Fibroblast of peridontal ligament (primary cell): ENCODE measurements at regions not wholly inside any gene's neighbourhood (a gene's known extent, or its start where the extent isn't known, plus 50 kb on each side); places are given as distances from the start of the nearest gene placed in this dataset.

Experiments
- DNase-seq: peaks from one replicate; pipeline ENCODE4 v3.0.0-alpha.2; 2010; ENCODE audit errors: extremely low read depth

- no peak for DNase-seq
These were observed 247.1 kb upstream of the LMCD1 start for GRCh38 chr3:8254489-8254888.

DNA sequence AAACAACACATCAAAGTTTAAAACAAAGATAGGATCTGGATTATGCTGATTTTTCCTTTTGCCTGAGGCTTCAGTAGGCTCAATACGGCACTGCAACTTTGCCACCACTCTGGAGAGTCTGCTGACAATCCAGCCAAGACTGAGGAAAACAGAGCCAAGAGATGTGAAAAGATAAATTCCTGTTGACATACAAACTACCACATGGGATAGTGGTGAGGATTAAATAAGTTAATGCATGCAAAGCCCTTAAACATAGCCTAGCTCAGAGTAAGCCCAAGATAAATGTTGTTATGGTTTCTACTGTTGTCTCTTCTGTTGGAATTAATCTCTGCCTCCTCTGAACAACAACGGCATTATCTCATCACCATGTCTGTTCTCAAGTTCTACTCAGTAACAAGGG is 245.9 kb upstream of the LMCD1 start:
- no peak for DNase-seq

DNA sequence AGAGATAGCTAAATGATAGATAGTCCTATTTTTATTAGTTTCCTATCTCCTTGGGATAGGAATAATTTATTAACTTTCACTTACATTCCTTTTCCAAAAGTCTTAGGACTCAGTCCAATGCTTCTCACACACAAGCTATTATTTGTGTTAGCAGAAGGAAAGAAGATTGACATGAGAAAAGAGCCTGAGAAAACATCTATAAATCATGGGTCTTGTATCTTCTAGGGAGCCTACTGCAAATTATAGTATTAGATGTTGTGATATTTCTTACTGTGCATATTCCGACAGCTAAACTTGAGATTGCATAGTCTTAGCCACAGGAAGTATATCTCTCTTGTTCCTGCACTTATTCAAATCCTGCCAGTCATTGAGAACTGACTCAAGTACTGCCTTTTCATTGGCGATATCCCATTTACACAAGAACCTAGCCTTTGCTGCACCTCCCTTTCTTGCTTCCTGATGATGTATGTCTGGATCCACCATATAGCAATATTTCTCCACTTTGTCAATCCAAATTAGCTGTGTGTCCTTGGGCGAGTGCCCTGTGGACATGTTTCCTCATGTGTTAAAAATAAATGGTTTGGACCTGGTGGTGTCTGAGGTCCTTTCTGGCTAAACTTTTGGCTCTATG is 245.1 kb upstream of the LMCD1 start:
- no peak for DNase-seq

DNA sequence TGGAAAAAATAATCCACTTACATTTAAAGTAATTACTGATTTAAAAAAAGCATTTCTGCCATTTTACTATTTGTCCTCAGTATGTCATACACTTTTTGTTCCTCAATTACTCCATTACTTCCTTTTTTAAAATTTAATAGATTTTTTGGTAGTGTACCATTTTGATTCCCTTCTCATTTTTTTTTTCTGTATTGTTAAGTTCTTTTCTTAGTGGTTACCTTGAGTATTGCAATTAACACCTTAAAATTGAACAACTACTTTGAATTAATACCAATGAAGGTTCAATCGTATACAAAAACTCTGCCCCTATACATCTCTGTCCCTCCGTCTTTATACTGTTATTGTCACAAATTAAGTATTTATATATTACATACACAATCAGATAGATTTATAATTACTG is 240.6 kb upstream of the LMCD1 start:
- DNase-seq: no peak

GRCh38 chr3:8266730-8267131 is 234.9 kb upstream of the LMCD1 start:
- DNase-seq: peak; percentile 2

DNA sequence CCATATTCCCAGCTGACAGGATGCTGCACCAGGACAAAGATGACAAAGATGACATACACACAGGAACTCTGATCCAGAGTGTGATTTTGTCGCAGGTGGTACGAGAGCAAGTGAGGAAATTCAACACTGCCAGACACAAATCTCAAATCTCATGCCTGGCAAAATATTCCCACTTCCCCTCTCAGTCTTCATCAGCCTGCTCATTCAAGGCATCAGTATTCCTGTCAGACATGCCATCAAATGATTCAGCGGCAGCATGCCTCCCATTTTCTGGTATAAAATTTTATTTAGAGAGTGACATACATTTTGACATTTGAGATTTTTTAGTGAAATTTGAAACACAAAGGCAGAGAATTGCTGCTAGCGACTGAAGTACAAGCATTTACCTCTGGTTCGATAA is 228.1 kb upstream of the LMCD1 start:
- DNase-seq: no peak

DNA sequence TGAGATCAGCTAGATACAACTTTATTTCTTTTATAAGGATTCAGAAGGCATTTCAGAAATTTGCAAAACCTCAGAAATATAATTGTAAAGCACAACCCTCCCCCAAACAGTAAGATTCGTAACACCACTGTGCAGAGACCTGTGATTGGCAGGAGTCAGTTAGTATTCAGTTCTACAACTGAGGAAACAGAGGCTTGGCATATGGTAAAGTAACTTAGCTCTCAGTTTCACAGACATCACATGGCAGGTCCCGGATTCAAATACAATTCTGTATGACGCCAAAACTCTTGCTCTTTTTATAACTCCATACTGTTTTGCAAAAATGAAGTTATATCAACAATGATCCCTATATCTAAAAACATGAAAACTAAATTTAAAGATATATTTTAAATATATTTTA is 225.6 kb upstream of the LMCD1 start:
- DNase-seq: no peak

GRCh38 chr3:8276506-8276905 is 225.1 kb upstream of the LMCD1 start:
- DNase-seq: no peak

GRCh38 chr3:8278448-8278847 is 223.2 kb upstream of the LMCD1 start:
- no peak for DNase-seq

DNA sequence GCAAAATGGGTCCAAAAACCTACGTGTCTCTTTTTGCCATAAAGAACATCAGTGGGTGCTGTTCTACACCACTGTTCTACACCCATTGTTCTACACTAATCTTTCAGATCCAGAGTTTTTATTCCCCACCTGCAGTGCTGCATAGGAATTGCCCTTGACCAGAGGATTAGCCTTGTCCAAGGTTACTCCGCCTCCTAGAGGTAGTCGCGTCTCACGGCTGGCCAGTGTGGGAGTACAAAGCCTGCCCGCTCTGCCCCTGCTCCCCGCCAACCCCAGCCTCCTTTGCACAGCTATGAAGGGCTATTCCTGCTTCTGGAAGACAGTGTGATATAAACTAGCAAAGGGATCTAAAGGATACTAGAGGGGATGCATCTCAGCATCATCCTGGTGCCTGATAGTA is 222.1 kb upstream of the LMCD1 start:
- no peak for DNase-seq

GRCh38 chr3:8279886-8280550 is 221.6 kb upstream of the LMCD1 start:
- no peak for DNase-seq

DNA sequence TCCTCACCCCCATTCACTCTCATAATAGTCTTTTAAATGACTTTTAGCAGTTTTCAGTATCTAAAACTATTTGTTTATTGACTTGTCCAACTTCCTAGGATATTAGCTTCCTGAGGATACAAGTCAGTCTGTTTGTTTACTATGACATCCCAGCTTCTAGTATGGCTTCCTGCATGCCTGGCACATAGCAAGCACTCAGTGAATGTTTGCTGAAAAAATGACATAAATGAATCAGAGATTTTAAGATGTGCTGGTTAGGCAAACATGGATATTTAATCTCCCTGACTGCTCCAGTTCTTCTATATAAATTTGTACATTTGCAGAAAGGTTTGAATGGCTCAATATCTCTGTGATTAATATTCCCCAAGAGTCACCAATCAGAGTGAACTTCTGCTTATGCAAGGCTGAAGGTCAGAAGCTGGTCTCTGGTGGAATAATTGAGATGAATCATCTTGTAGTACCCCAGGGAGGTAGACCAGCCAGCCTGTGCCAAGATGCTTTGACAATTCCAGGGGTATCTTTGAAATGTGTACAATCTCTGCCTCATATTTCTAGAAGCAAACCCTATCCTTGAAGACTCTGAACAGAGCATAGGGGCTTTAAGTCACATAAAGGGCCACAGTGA is 219.0 kb upstream of the LMCD1 start:
- DNase-seq: peak; percentile 7

GRCh38 chr3:8283193-8283592 is 218.4 kb upstream of the LMCD1 start:
- no peak for DNase-seq

- DNase-seq: no peak
These were observed 215.5 kb upstream of the LMCD1 start for GRCh38 chr3:8286086-8286485.

DNA sequence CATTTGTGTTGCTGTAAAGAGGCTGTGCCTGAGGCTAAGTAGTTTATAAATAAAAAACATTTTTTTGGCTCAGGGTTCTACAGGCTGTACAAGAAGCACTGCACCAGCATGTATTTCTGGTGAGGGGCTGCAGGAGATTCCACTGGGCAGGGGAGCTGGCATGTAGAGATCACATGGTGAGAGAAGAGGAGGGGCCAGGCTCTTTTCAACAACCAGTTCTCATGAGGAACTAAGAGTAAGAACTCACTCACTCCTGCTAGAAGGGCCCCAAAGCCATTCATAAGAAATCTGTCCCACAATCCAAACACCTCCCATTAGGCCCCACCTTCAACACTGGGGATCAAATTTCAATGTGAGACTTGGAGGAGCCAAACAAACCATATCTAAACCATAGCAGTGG is 214.9 kb upstream of the LMCD1 start:
- DNase-seq: no peak

DNA sequence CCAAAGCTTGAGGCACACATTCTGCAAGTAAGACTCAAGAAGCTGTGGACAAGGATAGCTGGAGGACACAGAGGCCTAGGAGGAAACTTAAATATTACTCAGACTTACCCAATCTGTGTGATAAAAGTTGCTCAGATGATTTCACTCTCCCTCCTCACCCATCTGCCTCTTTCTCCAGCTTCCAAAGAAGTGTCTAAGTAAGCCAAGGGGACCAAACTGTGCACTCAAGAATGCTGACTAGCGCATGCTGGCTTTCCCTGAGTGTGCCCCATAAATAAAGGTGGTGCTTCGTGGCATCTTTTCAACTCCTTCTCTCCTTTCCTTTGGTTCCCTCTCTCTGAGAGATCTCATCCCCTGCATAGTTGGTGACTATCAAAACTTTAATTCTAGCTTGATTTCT is 211.0 kb upstream of the LMCD1 start:
- no peak for DNase-seq

DNA sequence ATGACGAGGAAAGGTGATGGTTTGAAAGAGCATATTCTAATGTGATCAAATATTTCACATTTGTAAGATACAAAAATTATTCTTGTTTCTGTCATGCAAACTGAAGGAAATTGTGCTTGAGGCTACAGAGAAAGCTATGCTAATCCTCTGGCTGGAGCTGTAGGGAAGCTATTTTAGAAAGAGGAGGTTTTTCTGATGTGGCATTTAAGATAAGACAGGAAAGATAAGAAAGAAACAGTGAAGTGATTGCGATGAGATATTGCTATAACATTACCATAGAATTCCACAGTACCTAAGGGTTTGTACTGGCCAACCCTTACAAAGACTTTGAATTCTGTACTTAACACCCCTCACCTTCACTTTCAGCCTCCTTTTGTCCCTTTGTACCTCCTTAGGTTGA is 205.2 kb upstream of the LMCD1 start:
- DNase-seq: no peak

DNA sequence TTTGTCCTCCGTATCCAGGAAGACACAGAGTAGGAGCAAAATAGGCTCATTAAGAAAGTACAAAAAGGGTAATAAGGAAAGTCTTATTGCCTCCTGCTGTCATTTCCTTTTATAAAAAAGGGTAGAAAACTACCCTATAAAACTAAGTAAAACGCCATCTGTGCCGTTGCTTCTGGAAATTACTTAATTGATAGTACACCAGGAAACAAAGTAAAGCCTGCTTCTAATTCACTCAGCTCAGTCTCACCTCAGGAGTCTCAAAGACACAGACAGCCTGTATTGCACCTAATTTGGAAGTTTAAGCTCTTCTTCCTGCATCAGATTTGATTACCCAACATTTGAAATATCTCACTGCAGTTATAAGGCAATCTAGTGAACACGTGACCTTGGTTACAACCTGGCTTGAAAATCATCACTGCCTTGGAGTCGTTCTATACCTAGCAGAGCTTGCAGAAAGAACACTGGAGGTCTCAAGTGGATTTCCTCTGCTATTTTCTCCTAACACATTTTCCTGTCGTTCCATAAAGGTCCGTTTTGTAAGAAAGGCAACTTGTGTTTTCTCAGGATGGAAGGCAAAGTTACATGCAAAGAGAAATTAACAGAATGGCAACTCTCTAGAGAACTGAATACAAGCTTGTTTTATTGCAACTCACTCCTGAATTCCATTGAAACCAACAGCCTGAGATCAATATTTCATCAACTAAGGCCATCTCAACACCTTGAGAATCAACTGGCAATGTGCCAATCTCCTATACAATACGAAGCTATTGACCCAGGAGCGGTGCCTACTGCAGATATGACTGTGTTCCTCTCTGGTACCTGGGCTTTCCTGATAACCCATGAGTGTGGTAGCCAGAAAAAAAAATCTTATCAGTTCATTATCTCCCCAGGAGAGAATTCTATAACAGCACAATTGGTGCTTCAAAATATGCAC is 203.3 kb upstream of the LMCD1 start:
- DNase-seq: no peak

GRCh38 chr3:8301977-8302735 is 199.5 kb upstream of the LMCD1 start:
- DNase-seq: peak; percentile 73

- no peak for DNase-seq
These were observed 198.2 kb upstream of the LMCD1 start for GRCh38 chr3:8303466-8303865.

- DNase-seq: no peak
These were observed 196.3 kb upstream of the LMCD1 start for GRCh38 chr3:8305371-8305770.
